GM18868 (cell line): ENCODE measurements at regions not wholly inside any gene's neighbourhood (a gene's known extent, or its start where the extent isn't known, plus 50 kb on each side); places are given as distances from the start of the nearest gene placed in this dataset.

Source experiments
- ATAC-seq: cut with Tn5 transposase; IDR thresholded peaks from one replicate; pipeline ENCODE4 v1.9.1; 2021; ENCODE audit warnings: mild to moderate bottlenecking, moderate library complexity; ENCODE audit not compliant: unreplicated experiment

GRCh38 chr2:146868051-146868450 is 976.8 kb upstream of the ACVR2A start:
- ATAC-seq, result no peak

DNA sequence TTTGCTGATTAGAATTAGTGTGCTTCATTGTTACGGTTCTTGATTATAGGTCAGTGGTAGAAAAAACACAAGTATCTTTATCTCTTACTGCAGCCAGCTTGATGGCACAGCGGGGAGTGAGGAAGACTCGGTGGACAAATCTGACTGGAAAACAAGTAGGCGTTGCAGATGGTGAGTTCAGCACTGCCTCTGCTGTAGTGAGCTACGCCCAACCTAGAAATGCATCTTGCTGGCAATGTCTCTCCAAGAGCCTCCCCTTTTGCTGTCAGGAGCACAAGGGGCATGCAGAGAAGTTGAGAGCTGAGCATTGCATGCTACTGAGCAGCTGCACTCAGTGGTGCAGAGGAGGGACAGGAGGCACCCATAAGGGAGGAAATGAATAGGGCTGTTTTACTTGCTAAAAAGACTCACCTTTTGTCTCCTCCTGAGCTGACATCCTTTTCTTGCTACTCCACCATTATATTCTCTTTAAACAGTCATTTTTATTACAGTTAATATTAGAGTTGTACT is 977.3 kb upstream of the ACVR2A start:
- ATAC-seq, result no peak

DNA sequence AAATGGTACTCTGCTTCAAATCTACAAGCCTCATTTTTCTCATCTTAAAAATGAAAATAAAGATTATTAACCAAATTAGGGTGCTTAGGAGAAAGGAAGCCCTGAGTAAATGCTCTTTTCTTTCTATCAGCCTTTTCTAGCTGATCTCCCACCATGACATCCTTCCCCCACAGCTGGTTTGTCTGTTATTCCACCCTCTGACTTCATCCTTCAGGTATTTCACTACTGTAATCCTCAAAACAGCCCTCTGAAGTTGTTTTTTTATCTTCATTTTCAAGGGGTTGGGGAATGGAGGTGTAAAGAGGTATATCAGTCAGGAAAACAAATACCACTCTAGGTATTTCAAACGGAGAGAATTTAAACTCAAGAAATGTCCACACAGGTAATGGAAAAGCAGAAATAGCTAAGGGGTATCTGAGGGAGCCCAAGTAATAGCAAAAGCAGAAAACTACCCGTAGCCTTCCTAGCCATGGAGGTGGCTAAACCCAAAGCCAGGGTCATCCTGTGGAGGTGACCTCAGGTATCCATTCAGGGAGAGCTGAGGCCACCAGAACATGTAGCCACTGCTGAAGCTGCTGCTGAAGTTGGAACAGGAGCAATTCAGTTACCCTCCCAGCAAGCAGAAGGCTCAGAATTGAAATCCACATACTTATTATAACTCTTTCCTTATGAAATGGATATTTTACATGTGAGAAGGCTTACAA is 990.9 kb upstream of the ACVR2A start:
- ATAC-seq, result no peak

GRCh38 chr2:146852661-146853060 is 992.2 kb upstream of the ACVR2A start:
- no peak for ATAC-seq

DNA sequence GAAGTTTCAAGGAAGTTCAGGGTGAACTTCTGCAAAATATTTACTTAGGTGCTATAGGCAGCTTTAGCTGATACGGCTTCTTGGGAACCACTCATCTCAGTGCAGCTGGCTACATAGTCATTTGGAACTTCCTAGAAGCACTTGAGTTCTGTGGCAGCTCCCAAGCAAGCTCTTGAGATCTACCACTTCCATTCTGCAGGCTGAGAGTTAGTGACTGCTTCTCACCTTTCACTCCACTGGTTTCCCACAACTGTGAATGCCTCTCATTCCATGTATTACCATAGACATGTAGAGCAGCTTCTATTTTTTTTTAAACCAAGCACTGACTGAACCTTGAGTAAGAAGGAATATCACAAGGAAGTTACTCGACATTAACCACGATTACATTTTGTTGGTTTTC is 994.1 kb upstream of the ACVR2A start:
- ATAC-seq, result no peak

GRCh38 chr2:146847846-146848245 is 997.0 kb upstream of the ACVR2A start:
- no peak for ATAC-seq

GRCh38 chr2:146844226-146844990 is 1000.4 kb upstream of the ACVR2A start:
- no peak for ATAC-seq

GRCh38 chr2:146837857-146838256 is 1007.0 kb upstream of the ACVR2A start:
- ATAC-seq, result no peak

- no peak for ATAC-seq
These were observed 1018.4 kb upstream of the ACVR2A start for GRCh38 chr2:146826388-146826787.

DNA sequence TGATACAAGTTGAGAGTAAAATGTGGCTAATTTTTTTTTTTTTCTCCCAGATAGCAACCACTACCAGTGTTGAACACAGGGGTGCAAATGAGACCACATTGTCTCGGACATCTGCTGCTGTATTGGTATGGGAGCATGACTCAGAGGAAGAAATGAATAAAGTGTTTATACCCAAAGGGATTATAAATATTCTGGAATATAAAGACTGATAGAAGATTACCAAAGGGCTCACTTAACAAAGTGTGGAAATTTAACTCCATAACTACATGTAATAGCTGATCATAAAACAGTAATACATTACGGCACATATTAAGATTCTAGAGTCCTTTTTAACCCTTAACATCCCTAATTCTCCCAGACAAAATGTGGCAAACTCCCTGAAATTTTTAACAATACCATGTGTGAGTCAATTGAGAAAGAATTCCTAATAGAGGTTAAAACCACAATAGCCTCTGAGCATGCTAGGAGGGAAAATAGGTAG is 1023.0 kb upstream of the ACVR2A start:
- no peak for ATAC-seq

DNA sequence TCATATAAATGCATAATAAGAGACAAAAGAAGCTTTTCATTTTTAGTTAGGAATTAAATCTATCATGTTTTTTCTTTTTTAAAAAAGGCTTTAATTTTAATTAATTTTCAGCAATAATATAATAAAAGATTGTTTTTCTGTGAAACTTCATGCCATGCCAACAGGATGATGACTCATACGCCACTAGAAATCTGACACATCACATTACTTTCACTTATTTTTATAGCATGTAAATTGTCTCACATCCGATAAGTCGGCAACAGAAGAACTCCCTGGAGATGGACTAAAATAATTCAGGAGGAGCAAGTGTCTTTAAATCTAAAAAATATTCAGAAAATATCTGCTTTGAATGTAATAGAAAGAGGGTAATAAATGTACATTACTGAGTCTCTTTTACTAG is 1024.2 kb upstream of the ACVR2A start:
- no peak for ATAC-seq

GRCh38 chr2:146818122-146818521 is 1026.7 kb upstream of the ACVR2A start:
- ATAC-seq, result no peak

GRCh38 chr2:146817613-146818012 is 1027.2 kb upstream of the ACVR2A start:
- no peak for ATAC-seq

DNA sequence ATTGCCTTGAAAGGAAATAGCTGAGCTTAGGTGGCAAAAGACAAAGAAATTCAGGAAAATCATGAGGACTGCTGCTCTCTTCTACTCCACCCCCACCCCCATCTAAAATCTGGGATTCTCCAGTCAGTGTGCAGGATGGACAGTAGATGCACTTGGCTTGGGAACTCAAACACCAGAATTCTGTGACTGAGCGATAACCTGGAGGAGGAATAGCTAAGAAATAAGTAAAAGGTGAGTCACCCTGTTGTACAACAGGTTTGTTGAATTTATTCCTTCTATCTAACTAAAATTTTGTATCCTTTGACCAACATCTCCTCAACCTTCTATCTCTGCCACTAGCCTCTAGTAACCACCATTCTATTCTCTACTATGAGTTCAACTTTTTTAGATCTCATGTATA is 1029.9 kb upstream of the ACVR2A start:
- ATAC-seq, result no peak

DNA sequence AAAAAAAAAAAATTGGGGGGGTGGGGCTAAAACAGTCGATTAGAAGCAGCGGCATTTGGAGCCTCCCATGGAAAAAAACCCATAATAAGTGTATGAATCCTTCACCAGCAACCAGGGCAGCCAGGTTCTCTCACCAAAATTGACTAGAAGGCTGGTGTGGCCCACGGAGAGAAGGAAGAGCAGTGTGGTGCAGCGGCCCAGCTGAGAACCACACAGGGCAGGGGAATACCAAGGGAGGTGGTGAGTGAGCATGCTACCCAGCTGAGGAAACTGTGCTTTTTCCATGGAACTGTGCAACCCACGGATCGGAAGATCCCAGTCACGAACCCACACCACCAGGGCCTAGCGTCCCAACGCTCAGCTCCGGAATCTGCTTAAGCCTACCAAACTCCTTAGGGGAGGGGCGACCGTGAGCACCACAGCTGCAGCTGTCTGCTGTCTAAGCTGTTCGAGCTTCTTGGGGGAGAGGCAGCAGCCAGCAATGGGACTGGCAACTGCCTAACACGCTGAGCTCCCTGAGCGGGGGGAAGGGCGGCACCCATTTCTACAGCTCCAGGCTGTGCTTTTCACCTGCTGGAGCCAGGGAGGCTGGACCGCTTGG is 1037.2 kb upstream of the ACVR2A start:
- no peak for ATAC-seq

DNA sequence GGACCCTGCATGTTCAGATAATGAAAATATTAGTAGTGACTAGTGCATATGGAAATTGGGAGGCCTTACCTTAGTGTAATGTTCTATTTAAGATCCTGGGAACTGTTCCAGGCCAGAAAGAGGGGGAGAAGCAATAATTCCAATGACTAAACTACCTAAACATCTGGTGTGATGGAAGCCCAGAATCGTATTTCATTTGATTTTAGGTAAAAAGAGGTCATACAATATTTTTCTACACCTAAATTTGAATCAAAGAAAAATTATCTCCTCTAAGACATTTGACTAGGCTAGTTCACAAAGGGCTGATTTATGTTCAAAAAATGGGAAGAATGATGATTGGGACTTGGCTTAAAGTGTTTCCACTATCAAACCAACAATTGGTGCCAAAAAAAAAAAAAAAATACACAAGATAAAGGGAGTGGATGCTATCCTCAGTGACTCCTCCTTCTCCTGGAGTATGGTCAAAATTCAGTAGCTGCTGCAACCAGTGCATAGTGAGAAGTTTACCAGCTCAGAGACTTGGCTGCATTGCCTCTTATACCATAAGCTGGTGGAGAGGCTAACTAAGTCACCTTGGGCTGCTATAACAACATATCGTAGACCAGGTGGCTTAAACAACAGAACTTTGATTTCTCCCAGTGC is 1038.3 kb upstream of the ACVR2A start:
- no peak for ATAC-seq

DNA sequence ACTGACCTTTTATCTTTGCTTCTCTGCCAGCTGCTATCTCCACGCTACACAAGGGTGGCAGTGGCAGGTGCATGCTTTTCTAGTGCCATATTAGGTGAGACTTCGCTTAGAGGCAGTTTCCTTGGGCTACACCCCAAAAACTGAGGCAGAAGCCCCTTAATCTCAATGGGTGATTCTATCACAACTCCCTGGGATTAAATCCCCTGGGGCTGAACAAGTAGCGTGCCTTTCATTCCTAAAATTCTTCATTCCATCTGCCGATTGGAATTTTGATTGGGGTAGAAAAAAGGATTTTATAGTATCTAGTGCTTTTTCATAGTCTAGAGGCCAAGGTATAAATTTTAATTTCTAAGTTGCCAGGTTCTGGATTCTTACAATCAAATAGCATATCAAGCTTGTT is 1040.5 kb upstream of the ACVR2A start:
- ATAC-seq, result no peak

GRCh38 chr2:146801886-146802285 is 1042.9 kb upstream of the ACVR2A start:
- no peak for ATAC-seq

GRCh38 chr2:146786396-146786795 is 1058.4 kb upstream of the ACVR2A start:
- ATAC-seq, result no peak

DNA sequence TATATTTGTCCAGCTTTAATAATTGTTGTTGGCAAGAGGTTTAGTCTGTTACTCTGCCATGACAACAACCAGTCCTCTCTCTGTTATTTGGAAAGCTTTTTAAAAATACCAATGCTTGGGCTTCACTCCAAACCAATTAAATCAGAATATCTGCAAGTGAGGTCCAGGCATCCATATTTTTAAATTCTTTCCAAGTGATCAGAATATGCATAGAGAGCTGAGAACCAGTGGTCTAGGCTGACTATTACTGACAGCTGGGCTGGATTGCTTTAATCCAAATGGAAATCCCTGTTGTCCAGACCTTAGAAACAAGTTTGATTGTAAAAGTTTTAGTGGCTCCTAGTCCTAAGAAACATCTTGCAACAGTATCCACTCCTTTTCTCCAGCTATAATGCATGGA is 1059.7 kb upstream of the ACVR2A start:
- no peak for ATAC-seq

DNA sequence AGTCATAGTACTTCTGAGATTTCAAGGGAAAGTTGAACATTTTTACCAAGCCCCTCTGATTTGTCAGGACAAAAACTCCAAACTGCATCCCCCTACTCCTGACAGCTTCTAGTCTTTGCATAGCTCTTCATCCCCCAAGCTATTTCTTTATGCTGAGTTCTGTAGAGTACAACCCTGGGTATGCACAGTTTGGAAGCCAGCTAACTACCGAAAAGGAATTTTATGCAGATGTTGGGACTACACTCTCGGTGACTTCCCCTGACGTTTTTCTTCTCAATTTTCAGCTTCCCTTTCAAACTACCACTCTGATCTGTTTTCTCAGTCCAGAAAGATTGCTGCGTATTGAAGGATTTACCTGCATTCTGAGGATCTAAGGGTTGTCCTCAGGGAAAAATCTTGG is 1060.2 kb upstream of the ACVR2A start:
- no peak for ATAC-seq
